Frontal cortex (tissue), 3 donors: ENCODE measurements at regions not wholly inside any gene's neighbourhood (a gene's known extent, or its start where the extent isn't known, plus 50 kb on each side); places are given as distances from the start of the nearest gene placed in this dataset.
"Not testable (repeated sequence)": the region's sequence is repeated elsewhere in the genome, so short reads cannot be mapped to it uniquely, and the experiment has no call there.

Source experiments
- DNase-seq, 2 donors: peaks; one replicate each; pipeline ENCODE4 v3.0.0; 2012; ENCODE audit warnings: low spot score in 2 of 2
- FAIRE-seq: peaks from 2 replicates; lab custom pipeline; 2012; peaks lifted over from hg19 to GRCh38; lab: Jason Lieb, UNC
- donor health status: control.
- donor health status: control.
- donor health status: control.

DNA sequence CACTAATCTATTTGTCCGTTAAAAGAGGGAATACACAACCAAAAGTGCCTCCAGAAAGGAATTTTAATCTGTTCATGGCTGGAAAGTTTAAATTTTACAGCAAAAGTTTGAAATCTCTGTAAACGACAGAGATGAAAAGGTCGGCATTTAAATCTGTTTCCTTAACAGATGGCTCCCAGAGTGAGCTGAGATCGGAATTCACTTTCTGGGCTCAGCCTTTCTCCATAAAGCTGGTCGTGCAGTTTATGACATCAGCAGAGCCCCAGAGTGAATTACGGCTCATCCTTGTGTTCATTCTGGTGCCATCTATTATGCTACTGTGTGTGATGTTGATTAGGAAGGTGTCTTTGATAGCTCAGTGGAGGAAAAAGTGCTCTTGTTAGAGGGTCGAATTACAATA lies 117.6 kb upstream of the ZFP64 start:
- DNase-seq (no peak), FAIRE-seq (no peak)

DNA sequence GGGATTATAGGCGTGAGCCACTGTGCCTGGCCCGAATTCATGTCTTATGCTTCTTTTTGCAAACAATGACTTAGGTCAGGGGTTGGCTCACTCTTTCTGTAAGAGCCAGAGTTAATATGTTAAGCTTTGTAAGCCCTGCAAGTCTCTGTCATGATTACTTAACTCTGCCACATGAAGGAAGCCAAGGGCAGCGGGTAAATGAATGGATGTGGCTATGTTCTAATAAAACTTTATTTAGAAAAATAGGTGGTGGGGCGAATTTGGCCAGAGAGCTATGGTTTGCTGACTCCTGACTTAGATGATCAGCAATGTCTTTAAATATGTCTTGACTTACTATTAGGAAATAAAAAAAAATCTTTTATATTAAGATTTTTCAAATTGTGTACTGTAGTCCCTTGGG lies 114.9 kb upstream of the ZFP64 start:
- no peak for FAIRE-seq
- DNase-seq = no peak

DNA sequence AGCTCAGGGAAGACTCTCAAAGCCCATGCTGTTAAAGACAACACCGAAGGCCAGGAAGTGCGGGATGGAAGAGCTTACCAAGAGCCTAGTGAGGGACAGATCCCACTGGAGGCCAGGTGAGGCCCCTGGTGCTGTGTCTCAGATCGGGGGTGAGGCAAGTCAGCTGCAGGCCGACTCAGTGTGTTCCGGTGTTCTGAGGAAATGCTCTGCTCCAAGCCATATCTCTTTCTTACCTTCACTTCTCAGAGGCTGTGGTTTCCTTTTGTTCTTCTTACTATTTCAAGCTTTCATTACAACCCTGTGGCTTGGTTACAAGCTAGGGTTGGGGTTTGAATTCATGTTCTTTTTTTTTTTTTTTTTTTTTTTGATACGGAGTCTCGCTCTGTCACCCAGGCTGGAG lies 114.3 kb upstream of the ZFP64 start:
- FAIRE-seq (no peak), DNase-seq (no peak)

DNA sequence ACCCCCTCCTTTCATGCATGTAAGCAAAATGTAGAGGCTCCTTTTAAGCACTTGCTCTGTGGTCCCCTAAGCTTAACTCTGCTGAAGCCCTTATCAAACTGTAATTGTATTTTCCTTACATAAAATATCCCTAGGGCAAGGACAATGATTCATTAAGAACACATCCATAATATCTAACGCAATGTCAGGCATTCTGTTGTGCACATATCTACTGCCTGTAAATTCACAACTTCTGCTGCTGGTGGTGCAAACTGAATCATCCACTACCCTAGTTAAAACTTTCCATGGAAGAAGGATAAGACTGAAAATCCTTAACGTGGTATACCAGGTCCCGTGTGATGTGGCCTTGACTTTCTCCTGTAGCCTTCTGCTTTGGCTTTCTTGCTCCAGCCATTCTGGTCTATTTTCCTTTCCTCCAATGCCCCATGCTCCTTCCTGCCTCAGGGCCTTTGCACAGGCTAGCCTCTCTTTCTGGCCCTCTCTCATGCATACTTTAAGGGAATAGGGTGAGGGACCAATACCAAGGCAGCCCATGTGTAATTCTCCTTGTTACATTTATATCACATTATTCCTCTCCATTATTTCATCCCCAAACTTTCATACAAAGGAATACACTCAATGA lies 113.6 kb upstream of the ZFP64 start:
- FAIRE-seq (no peak), DNase-seq (no peak)

DNA sequence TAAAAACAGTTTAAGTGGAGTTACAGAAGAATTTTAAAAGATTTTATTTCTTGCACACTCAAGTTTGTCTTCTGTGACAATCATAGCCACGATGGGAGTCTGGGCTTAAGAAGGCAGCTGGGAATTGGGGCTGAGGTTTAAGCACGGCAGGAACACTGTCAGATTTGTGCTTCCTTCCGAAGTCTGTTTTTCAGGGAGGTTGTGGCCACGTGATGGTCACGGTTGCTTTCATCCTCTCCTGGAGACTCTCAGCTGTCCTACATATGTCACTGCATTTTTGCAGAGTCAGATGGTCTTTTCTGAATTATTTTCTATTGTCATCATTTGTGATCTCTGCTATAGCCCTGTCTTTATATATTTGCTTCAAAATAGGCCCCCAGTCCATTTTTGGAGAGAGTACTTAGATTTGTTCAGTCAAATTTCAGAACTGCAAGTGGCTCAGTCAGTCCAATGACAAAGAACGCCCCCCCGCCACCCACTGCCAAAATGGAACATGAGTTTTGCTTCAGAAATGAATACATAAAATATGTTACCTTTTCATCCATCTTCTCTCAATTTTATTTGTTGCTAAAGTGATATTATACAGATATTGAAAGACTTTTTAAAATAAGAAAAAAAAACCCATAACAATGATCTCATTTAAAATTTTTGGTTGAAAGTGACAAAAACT lies 111.8 kb upstream of the ZFP64 start:
- no peak for FAIRE-seq
- no peak for DNase-seq

DNA sequence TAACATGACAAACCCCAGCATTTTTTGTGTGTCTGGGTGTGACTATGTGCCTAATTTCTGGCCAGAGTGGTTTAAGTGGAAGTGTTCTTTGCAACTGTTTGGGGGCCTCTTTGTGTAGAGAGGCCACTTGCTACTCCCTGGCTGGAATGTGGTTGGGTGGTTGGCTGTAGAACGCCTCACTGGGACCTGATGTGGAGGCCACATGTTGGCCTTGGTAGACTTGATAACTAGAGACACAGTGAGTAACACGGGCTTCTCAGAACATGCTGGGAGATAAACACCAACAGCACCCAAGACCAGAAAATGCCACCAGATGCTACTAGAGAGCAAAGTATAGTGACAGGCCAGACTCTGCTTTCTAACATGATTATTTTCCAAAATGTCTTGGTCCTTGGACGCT lies 111.2 kb upstream of the ZFP64 start:
- DNase-seq = no peak
- FAIRE-seq = no peak

DNA sequence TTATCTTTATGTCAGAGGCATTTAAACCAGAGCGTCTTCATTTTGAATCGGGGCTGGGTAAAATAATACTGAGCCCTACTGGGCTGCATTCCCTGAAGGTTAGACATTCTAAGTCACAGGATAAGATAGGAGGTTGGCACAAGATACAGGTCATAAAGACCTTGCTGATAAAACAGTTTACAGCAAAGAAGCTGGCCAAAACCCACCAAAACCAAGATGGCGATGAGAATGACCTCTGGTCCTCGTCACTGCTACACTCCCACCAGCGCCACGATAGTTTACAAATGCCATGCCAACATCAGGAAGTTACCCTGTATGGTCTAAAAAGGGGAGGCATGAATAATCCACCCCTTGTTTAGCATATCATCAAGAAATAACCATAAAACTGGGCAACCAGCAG lies 110.5 kb upstream of the ZFP64 start:
- not testable (repeated sequence) for DNase-seq, FAIRE-seq

DNA sequence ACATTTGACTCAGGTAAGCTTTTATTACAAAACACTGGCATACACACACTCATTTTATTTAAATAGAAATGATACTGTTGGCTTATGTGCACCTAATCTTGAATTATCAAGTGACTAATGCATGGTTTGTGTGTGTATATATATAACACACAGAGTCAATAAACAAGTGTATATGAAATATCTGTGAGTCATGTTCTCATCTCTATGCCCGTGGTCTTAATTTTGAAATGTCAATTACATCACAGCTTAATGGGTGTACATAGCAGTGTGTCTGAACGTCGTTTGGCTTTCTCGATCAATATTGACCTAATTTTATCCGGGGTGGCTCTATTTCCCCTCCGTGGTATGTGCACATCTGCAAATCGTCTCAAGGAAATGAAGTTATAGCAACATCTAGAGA lies 104.0 kb upstream of the ZFP64 start:
- FAIRE-seq = no peak
- no peak for DNase-seq

DNA sequence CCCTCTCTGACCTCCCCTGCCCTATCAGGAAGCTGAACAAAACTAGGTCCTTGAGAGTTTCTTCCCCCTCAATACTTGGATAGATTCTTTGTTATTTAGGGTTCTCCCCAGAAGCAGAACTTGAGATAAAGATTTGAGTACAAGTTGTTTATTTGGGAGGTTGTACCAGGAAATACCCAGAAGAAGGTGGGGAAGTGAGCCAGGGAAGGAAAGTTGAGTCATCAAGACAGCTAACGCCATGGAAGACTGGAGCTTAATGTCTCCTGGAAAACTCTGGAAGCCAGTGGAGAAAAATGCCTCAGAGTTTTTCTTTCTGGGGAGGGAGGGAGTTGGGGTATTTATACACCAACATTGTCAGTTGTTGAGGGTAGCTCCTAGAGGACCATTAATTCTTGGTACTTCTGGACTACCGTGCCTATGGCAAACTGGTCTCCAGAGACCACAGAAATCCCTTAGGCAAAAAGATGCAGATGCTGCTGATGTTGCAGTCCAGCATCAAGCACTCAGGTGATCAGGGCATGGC lies 102.6 kb upstream of the ZFP64 start:
- no peak for DNase-seq
- no peak for FAIRE-seq

DNA sequence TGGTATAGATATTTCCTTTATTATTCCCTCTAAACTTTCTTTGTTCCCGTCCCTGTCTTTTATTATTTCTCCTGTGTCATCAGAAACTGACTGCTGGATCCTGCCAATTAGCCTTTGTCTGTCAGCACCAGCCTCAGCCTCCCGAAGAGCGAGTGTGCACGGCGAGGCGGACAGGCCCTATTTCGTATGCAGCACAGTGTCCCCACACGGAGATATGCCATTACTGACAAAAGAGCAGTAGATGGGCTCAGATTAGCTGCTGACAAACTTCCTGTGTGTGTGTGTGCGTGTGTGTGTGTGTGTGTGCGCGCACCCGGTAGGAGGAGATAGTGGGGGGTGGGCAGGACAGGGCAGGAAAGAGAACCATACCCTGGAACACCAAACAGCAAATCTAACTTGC lies 99.5 kb upstream of the ZFP64 start:
- DNase-seq = no peak

DNA sequence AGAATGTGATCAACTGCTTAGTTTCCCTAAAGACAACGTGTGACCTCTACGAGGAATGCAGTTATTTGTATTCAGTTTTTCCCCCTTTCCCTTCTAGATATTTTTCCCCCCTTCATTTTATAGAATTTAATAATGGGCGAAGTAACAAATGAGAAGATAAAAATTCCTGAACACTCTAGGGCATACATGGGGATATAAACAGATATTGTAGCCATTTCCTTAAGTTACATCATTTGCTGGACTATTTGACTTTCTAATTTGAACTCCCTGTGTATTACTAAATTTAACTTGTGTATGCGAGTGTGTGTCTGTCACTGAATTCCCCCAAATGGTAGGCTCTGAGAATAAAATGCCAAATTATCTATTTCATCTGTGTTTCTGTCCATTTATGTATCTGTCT lies 99.0 kb upstream of the ZFP64 start:
- DNase-seq (no peak), FAIRE-seq (no peak)

More for the DNA sequence above, 99.5 kb upstream of the ZFP64 start:
- no peak for FAIRE-seq

DNA sequence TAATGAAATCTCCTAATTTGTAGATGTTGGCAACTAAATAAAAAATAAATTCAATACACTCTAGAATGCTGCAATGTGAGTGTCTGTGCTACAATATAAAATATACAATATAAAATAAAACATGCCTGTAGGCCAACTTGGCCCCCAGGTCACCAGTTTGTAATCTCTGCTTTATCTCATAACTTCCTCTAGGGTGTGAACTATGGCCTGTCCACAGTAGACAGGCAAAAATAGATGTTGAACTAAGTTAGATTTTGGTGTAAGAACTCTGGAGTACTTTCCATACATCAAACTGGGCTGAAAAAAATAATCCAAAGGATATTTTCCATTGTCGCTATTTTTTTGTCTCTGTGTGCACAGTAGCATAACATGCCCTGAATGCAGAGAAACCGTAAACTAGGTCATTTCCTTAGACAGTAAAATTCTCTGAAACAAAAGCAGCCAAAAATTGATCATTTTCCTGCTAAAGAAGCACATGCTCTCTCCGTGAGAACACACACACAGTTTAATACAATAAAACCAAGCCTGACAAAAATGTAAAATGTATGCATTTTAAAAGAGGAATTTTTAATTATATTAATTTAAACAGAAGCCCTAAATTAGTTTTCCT lies 98.5 kb upstream of the ZFP64 start:
- FAIRE-seq (no peak), DNase-seq (no peak)

DNA sequence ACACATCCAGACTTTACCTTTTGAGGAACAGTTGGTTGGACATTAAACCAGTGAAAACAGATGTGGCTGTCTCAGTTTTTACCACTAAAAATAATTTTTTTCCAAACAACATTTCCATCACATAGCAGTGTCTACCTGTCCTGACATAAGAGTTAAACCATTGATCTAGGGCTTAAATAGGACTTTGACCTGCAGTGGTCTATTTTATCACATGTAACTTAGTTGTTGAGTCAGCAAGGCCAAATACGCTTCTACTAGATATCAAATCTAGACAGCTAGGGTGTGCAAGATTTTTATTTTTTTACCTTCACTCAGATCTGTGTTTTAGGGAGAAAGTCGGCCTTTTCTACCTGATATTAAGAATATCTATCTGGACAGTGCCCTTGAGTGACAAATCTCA lies 88.8 kb upstream of the ZFP64 start:
- DNase-seq (no peak), FAIRE-seq (no peak)

DNA sequence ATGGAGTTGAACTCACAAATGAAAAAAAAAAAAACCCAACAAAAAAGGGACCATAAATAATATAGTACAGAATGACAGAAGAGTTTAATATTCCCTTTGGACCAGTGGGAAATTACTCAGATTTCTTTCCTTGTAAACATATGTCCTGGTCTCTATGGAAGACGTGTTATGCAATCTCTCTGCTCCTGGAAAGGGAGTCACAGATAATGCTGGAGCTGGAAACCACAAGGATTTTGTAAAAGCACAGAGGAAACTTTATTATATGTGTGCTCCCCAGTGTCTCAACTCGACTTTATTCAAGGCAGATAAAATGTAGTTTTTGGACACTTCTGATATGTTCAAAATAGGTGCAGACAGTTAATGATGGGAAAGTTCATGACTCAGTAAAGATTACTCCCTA lies 88.1 kb upstream of the ZFP64 start:
- FAIRE-seq (no peak), DNase-seq (no peak)

DNA sequence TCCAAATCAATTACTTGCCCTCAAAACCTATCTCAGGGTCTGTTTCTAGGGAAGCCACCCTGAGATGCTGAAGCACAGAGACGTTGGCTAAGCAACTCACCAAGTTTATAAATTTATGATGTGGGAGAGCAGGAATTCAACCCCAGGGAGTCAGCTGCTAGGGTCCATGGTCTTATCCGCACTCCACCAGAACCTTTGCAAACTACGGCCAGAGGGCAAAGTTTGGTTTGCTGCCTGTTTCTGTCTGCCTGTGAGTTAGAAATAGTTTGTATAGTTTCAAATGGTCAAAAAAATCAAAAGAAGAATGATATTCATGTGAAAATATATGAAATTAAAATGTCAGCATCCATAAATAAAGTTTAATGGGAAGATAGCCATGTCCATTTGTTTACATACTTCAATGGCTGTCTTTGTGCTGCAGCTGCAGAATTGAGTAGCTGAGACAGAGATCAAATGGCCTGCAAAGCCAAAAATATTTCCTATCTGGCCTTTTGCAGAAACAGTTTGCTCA lies 83.7 kb upstream of the ZFP64 start:
- DNase-seq = no peak
- FAIRE-seq = no peak

DNA sequence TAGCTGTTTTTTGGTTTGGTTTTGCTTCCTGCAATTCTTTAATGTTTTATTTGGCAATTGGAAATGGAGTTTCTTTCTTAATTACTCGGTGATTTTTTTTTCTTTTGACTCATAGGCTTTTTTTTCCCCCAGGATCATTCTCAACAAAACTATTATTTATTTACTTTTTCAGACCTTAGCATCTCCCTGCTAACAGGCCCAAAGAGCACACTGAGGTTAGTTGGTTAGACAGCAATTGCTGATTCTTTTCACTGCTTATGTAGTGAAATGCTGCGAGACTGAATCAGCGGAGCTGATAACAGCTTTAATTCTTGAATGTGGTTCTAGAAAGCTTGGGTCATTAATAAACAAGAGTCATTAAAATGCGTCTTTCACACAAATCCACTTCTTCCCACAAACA lies 79.1 kb upstream of the ZFP64 start:
- DNase-seq (no peak), FAIRE-seq (no peak)

DNA sequence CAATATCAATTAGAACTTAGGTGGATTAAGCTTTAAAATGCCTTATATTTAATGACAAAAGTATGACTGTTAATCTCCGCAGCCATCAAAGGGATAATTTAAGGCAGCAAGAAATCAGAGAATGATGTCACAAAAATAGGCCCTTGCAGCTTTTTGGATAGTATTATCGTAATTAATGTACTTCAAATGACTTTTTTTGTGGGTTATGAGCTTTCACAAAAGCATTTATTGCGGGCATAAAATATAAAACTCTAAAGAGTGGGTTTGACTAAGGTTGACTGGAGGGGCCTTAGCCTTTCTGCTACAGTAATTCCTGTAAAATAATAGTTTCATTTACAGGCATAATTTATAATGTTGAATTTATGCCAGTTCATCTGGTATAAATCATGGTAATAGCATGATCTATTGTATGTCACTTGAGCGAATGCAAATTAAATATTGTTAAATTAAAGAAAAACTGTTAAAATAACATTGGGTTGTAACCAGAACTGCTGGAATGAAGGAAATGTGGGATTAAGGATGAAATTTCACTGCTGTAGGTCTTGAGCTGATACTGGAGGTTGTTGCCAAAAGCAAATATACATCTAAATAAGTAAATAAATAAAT lies 78.5 kb upstream of the ZFP64 start:
- DNase-seq = no peak
- FAIRE-seq = no peak

DNA sequence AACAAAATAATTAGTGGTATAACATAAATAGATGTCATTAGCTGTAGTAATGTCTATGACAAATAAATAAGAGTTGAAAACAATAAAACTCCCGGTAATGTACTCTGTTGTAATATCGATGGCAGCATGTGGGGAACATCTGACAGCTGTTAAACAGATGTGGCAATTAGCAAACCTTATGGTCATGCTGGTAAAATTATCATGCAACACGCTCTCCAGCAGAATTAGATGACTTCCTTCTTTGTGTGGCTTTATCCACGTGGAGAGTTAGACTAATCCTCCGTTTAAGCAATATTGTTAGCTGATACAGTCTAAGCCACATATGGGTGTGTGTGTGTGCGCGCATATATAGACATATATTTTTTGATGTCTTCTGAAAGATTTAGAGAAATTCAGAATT lies 77.7 kb upstream of the ZFP64 start:
- DNase-seq = no peak
- no peak for FAIRE-seq

DNA sequence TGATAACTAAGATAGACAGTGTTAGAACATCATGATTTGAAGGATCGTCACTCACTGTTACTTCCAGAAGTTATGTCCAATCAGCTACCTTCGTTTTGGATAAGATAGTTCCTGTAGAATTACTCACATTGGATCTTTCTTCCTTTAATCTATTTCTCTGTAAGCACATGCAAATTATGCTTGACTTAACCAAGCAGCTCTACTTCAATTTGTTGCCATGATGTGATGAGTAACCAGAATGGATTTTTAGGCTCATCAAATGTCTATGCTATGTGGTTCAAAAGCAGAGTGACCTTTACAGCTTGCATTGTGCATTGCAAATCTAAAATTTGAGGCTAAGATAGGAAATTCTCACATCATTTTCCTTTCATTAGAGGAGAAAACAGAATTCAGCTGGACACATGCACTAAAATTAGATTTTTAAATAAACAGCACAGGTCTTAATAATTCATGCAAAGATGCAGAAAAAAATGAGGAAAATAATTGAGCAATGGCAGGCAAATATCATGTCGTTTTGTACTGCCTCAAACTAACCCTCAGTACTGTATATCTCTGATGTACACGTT lies 76.7 kb upstream of the ZFP64 start:
- FAIRE-seq (no peak), DNase-seq (no peak)

DNA sequence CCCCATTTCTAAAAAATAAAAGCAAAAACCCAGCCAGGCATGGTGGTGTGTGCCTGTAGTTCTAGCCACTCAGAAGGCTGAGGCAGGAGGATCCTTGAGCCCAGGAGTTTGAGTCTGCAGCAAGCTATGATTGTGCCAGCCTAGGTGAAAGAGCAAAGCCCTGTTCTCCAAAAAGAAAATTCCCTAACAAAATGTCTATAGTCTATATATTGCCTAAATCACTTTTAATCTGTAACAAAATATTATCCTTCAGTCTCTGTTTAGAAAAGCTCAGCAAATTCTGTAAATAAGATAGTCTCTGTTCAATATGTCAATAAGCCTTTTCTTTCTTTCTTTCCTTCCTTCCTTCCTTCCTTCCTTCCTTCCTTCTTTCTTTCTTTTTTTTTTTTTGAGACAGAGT lies 75.8 kb upstream of the ZFP64 start:
- FAIRE-seq = no peak
- DNase-seq = no peak

DNA sequence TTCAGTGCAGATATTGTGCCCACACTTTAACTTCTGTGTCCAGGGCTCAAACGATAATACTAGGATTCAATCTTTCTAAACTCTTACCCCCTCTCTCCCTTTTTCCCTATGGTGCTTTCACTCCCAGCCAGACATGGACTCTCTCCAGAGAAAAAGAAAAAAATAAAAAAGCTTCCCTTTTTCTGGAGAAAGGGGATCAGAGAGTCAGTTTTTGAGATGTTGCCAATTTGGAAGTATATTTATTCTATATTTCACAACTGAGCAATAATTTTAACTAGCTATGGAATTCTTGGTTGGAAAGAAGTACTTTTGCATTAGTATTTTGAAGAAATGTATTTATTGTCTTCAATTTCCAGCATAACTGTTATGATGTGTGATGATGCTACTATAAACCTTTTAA lies 72.2 kb upstream of the ZFP64 start:
- FAIRE-seq = no peak
- no peak for DNase-seq
